WTC11 (cell line): ENCODE measurements at regions not wholly inside any gene's neighbourhood (a gene's known extent, or its start where the extent isn't known, plus 50 kb on each side); places are given as distances from the start of the nearest gene placed in this dataset.

Source experiments
- ATAC-seq: fragments of 200-7000 bp; cut with Tn5 transposase; 2 replicates; pipeline ENCODE4 v1.10.0; 2021; ENCODE audit warnings: mild to moderate bottlenecking, moderate library complexity
- CTCF ChIA-PET: fragments of 300-600 bp; sonication (Branson Sonifier 250); formaldehyde crosslinking; loops from one replicate; lab custom pipeline; 2021; ENCODE audit warnings: antibody characterized with exemption; lab: Charles Lee
- POLR2A ChIA-PET: fragments of 350-600 bp; sonication (Branson Sonifier 250); formaldehyde crosslinking; loops from one replicate; lab custom pipeline; 2021; ENCODE audit warnings: antibody characterized with exemption; lab: Charles Lee
- DNase-seq: peaks from one replicate; pipeline ENCODE4 v3.0.0; 2021; ENCODE audit warnings: low spot score
- H3K27ac Mint-ChIP-seq: 2 replicates; pipeline ENCODE4 v1.8.0; 2021; ENCODE audit warnings: mixed read lengths
- H3K27me3 Mint-ChIP-seq: 2 replicates; pipeline ENCODE4 v1.8.0; 2021; ENCODE audit warnings: low read depth, mild to moderate bottlenecking, moderate library complexity, mixed read lengths
- H3K36me3 Mint-ChIP-seq: 2 replicates; pipeline ENCODE4 v1.8.0; 2021; ENCODE audit warnings: mixed read lengths
- H3K4me1 Mint-ChIP-seq: 2 replicates; pipeline ENCODE4 v1.8.0; 2022; ENCODE audit warnings: mixed read lengths
- H3K4me3 Mint-ChIP-seq: 2 replicates; pipeline ENCODE4 v1.8.0; 2021; ENCODE audit warnings: mild to moderate bottlenecking, moderate library complexity, mixed read lengths
- H3K9me3 Mint-ChIP-seq: 2 replicates; pipeline ENCODE4 v1.8.0; 2021; ENCODE audit warnings: mixed read lengths
- ARID4B ChIP-seq: sonication (generic); formaldehyde crosslinking; IDR thresholded peaks from 2 replicates; pipeline ENCODE4 v1.8.0; 2023; ENCODE audit warnings: missing genetic modification reagents, mild to moderate bottlenecking, borderline replicate concordance
- ATF6 ChIP-seq: sonication (generic); formaldehyde crosslinking; IDR thresholded peaks from 2 replicates; pipeline ENCODE4 v1.8.1; 2023; ENCODE audit warnings: mild to moderate bottlenecking, missing genetic modification reagents
- CDX4 ChIP-seq: fragments of 250-450 bp; sonication (Bioruptor Pico); IDR thresholded peaks from 2 replicates; pipeline ENCODE4 v1.9.0; 2021; ENCODE audit warnings: moderate library complexity, mild to moderate bottlenecking, inconsistent platforms, borderline replicate concordance
- E2F1 ChIP-seq: sonication (generic); formaldehyde crosslinking; IDR thresholded peaks from 2 replicates; pipeline ENCODE4 v1.8.0; 2022; ENCODE audit warnings: mild to moderate bottlenecking, missing genetic modification reagents
- ELF4 ChIP-seq: sonication (generic); formaldehyde crosslinking; IDR thresholded peaks from 2 replicates; pipeline ENCODE4 v1.8.1; 2022; ENCODE audit warnings: low read depth, mild to moderate bottlenecking, moderate library complexity, missing genetic modification reagents
- EMX1 ChIP-seq: fragments of 250-450 bp; sonication (Bioruptor Pico); IDR thresholded peaks from 2 replicates; pipeline ENCODE4 v1.8.0; 2021; ENCODE audit warnings: mild to moderate bottlenecking
- GRHL2 ChIP-seq: fragments of 250-450 bp; sonication (Bioruptor Pico); IDR thresholded peaks from 2 replicates; pipeline ENCODE4 v1.8.0; 2022; ENCODE audit warnings: mild to moderate bottlenecking, moderate library complexity; ENCODE audit not compliant: insufficient replicate concordance, severe bottlenecking
- HMGA2 ChIP-seq: fragments of 250-450 bp; sonication (Bioruptor Pico); IDR thresholded peaks from 2 replicates; pipeline ENCODE4 v1.4.0; 2021; ENCODE audit warnings: mild to moderate bottlenecking, moderate library complexity
- JUN ChIP-seq: sonication (generic); formaldehyde crosslinking; IDR thresholded peaks from 2 replicates; pipeline ENCODE4 v1.8.0; 2023; ENCODE audit warnings: mild to moderate bottlenecking, missing genetic modification reagents
- NFE2L1 ChIP-seq: sonication (generic); formaldehyde crosslinking; IDR thresholded peaks from 2 replicates; pipeline ENCODE4 v1.8.1; 2023; ENCODE audit warnings: missing genetic modification reagents
- SMAD3 ChIP-seq: sonication (generic); formaldehyde crosslinking; IDR thresholded peaks from 2 replicates; pipeline ENCODE4 v1.8.0; 2022; ENCODE audit warnings: missing genetic modification reagents, mild to moderate bottlenecking, borderline replicate concordance
- SMAD4 ChIP-seq: sonication (generic); formaldehyde crosslinking; IDR thresholded peaks from 2 replicates; pipeline ENCODE4 v1.8.0; 2022; ENCODE audit warnings: mild to moderate bottlenecking, missing genetic modification reagents
- STAT6 ChIP-seq: sonication (generic); formaldehyde crosslinking; conservative IDR thresholded peaks from 2 replicates; pipeline ENCODE4 v1.8.1; 2023; ENCODE audit warnings: mild to moderate bottlenecking, low read depth, missing genetic modification reagents, moderate library complexity
- USF2 ChIP-seq: sonication (generic); formaldehyde crosslinking; IDR thresholded peaks from 2 replicates; pipeline ENCODE4 v1.8.1; 2023; ENCODE audit warnings: mild to moderate bottlenecking, missing genetic modification reagents, moderate library complexity
- ZNF121 ChIP-seq: sonication (generic); formaldehyde crosslinking; IDR thresholded peaks from 2 replicates; pipeline ENCODE4 v1.8.0; 2023; ENCODE audit warnings: missing genetic modification reagents
- ZNF281 ChIP-seq: sonication (generic); formaldehyde crosslinking; IDR thresholded peaks from 2 replicates; pipeline ENCODE4 v1.8.0; 2023; ENCODE audit warnings: mild to moderate bottlenecking, missing genetic modification reagents
- TF ChIP-seq, protein P1 (sequence below): sonication (generic); formaldehyde crosslinking; IDR thresholded peaks from 2 replicates; pipeline ENCODE4 v1.8.0; 2022; ENCODE audit warnings: mild to moderate bottlenecking, missing genetic modification reagents

DNA sequence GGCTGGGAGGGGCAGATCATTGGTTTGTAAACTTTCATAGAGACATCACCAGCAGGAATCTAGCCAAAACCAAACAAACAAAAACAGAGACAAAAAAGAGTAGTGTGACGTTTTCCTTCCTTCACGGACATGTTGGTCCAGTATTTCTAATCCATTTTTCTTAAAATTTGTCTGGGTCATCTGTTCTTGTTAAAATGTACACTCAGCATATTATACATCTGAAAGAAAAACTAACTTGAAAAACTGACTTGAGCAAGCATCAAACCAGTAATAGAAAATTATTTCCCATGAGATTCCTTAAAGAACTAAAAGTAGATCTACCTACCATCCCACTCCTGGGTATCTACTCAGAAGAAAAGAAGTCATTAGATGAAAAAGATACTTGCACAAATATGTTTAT lies 164.2 kb downstream of the KLF6 start (continued):
- TF ChIP-seq, protein P1, sequence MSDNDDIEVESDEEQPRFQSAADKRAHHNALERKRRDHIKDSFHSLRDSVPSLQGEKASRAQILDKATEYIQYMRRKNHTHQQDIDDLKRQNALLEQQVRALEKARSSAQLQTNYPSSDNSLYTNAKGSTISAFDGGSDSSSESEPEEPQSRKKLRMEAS (CRISPR knock-in tag): no peak
- no peak for TF ChIP-seq E2F1 (CRISPR knock-in tag)
- TF ChIP-seq ZNF281: no peak
- TF ChIP-seq EMX1 (CRISPR knock-in tag): no peak
- TF ChIP-seq STAT6 (CRISPR knock-in tag): no peak
- TF ChIP-seq ELF4 (CRISPR knock-in tag): no peak
- TF ChIP-seq USF2 (CRISPR knock-in tag): no peak
- no peak for TF ChIP-seq CDX4
- no peak for TF ChIP-seq ARID4B (CRISPR knock-in tag)
- no peak for TF ChIP-seq JUN (CRISPR knock-in tag)

DNA sequence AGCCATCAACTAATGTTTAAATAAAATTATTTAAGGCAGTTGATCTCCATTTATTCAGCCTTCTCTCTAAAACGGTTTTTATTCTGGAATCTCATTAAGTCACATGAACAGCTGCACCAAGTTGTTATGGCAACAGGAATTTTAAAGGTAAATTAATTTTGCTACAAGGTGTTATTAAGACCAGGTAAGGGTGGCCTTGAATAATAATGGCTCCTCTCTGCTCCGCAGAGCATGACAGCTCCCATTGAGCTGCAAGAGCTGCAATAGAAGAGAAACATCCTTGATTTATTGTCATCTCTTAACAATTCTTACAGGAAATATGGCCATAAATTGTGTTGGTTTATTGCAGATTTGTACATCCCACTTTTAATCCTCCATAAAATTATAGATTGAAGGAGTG lies 165.8 kb downstream of the KLF6 start:
- no peak overlapping the region for H3K27ac Mint-ChIP-seq
- peaks cover 62% of the 10 kb centered on the region for H3K9me3 Mint-ChIP-seq
- ChIA-PET CTCF (no interaction called here), POLR2A (no interaction called here)
- no peak overlapping the region for H3K4me3 Mint-ChIP-seq
- ATAC-seq (no peak), DNase-seq (no peak)
- peaks cover 3% of the 10 kb centered on the region; the same call in 1 of the 2 replicates for H3K27me3 Mint-ChIP-seq
- H3K36me3 Mint-ChIP-seq: peaks cover 48% of the 10 kb centered on the region
- peaks cover 17% of the 10 kb centered on the region for H3K4me1 Mint-ChIP-seq
- TF ChIP-seq ZNF121 (no peak), CDX4 (no peak), NFE2L1 (CRISPR knock-in tag) (no peak), HMGA2 (CRISPR knock-in tag) (no peak), SMAD3 (no peak), ATF6 (CRISPR knock-in tag) (no peak), SMAD4 (CRISPR knock-in tag) (no peak), GRHL2 (CRISPR knock-in tag) (no peak)
- TF ChIP-seq, protein P1 (CRISPR knock-in tag): no peak
